GM20000 (cell line): ENCODE measurements at regions not wholly inside any gene's neighbourhood (a gene's known extent, or its start where the extent isn't known, plus 50 kb on each side); places are given as distances from the start of the nearest gene placed in this dataset.

Experiments
- DNase-seq: peaks from one replicate; pipeline ENCODE4 v3.0.0; 2012; ENCODE audit warnings: low spot score
- TF ChIP-seq, protein P1 (sequence below): IDR thresholded peaks from 2 replicates; pipeline ENCODE4 v1.5.1; 2012; ENCODE audit warnings: mild to moderate bottlenecking, control low read depth; ENCODE audit errors: extremely low read depth, missing control alignments

GRCh38 chr7:25611196-25611595 is 382.9 kb upstream of the NPVF start:
- TF ChIP-seq, protein P1, sequence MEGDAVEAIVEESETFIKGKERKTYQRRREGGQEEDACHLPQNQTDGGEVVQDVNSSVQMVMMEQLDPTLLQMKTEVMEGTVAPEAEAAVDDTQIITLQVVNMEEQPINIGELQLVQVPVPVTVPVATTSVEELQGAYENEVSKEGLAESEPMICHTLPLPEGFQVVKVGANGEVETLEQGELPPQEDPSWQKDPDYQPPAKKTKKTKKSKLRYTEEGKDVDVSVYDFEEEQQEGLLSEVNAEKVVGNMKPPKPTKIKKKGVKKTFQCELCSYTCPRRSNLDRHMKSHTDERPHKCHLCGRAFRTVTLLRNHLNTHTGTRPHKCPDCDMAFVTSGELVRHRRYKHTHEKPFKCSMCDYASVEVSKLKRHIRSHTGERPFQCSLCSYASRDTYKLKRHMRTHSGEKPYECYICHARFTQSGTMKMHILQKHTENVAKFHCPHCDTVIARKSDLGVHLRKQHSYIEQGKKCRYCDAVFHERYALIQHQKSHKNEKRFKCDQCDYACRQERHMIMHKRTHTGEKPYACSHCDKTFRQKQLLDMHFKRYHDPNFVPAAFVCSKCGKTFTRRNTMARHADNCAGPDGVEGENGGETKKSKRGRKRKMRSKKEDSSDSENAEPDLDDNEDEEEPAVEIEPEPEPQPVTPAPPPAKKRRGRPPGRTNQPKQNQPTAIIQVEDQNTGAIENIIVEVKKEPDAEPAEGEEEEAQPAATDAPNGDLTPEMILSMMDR = no peak
- no peak for DNase-seq

DNA sequence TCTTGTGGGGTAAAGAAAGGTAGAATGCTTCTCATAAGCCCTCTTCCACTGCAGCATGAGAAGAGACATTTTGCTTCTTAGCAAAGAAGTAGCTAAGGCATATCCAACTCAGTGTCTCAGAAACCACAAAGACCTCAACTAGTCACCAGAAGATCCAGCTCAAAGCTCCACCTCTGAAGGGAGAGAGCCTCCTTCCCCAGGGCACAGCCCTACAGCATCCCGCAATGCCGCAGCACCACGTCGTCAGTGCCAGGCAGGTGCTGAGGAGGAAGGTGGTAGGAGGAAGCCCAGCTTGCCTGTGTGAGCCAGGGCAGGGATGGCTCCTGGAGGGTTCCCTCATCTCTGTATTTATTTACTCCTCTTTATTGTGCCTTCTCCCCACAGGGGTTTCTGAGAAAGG is 385.6 kb upstream of the NPVF start:
- TF ChIP-seq, protein P1 = no peak
- DNase-seq = no peak

GRCh38 chr7:25614415-25614814 is 386.1 kb upstream of the NPVF start:
- DNase-seq = no peak
- TF ChIP-seq, protein P1 = no peak

DNA sequence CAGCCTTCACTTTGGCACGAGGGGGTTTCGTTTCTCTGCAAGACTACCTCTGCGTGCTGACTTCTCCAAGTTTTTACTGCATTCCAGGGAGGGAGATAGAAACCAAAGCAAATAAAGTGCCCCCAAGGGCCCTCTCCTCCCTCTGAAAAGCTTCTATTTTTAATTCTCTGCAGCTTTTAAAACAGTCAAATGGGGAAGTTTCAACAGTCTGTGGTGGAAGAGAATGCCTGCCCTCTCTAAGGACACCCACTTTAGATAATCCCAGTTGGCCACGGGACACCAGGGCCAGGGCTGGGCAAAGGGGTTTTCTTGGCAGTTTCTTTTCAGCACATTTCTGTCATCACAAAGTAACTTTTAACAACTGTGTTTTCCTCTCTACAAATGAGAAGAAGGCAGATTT is 386.7 kb upstream of the NPVF start:
- no peak for DNase-seq
- TF ChIP-seq, protein P1 = no peak

GRCh38 chr7:25615593-25615992 is 387.3 kb upstream of the NPVF start:
- no peak for DNase-seq
- TF ChIP-seq, protein P1 = no peak

DNA sequence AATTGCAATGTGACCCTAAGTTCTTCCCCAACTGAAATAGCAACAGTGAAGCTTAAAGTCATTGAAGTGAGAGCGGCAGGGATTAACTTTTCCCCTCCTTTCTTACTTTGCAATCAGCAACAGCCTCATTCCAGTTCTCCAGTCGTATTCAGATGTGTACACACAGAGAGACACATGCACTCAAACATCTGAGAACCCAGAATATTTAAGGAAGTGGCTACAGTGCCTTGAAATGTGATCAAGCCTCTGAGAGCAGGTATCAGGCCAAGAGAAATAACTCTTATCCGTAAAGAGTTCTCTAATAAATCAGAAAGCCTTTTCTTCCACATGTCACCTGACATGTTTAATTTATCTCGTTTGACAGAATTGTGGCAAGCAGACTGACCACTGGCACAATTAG is 388.9 kb upstream of the NPVF start:
- DNase-seq = no peak
- TF ChIP-seq, protein P1 = no peak

- DNase-seq = no peak
- TF ChIP-seq, protein P1 = no peak
Observed at GRCh38 chr7:25617673-25618072, 389.4 kb upstream of the NPVF start.
